ENCODE measurements at regions not wholly inside any gene's neighbourhood (a gene's known extent, or its start where the extent isn't known, plus 50 kb on each side); places are given as distances from the start of the nearest gene placed in this dataset. TPM values are rescaled to one million over a fixed set of nuclear protein-coding genes. Genes with fewer than 3 reads are reported as not detected.
A peak's percentile ranks its signal among the peaks of the same experiment; 100 is the strongest.

GRCh38 chrX:44401151-44401550 lies 57.7 kb upstream of the EFHC2 start:
- no peak for TF ChIP-seq CTCF (IDR thresholded peaks at IDR 0.05; ENCODE audit: insufficient read depth, low read depth, low read length)
- POLR2A ChIA-PET, result no interaction called here
- Histone ChIP-seq H3K27me3 (ENCODE audit: control insufficient read depth, insufficient read depth, low read length) (no peaks in the 10 kb centered on the region), H3K4me3 (ENCODE audit: low read depth, low read length) (no peak overlapping the region), H3K36me3 (ENCODE audit: control insufficient read depth, insufficient read depth, low read length) (no peaks in the 10 kb centered on the region)
- CTCF ChIA-PET, result no interaction called here
- no peak for DNase-seq (ENCODE audit: low read depth)

- peak; percentile 44 for DNase-seq (ENCODE audit: low read depth)
- Histone ChIP-seq H3K36me3 (ENCODE audit: control insufficient read depth, insufficient read depth, low read length) (no peaks in the 10 kb centered on the region), H3K4me3 (ENCODE audit: low read depth, low read length) (no peak overlapping the region), H3K27me3 (ENCODE audit: control insufficient read depth, insufficient read depth, low read length) (no peaks in the 10 kb centered on the region)
- no peak for TF ChIP-seq CTCF (IDR thresholded peaks at IDR 0.05; ENCODE audit: insufficient read depth, low read depth, low read length)
- ChIA-PET CTCF (no interaction called here), POLR2A (no interaction called here)
Observed at GRCh38 chrX:44400588-44400987, 57.1 kb upstream of the EFHC2 start.

GRCh38 chrX:44400161-44400560 lies 56.7 kb upstream of the EFHC2 start:
- CTCF ChIA-PET, result no interaction called here
- Histone ChIP-seq H3K36me3 (ENCODE audit: control insufficient read depth, insufficient read depth, low read length) (no peaks in the 10 kb centered on the region), H3K4me3 (ENCODE audit: low read depth, low read length) (no peak overlapping the region), H3K27me3 (ENCODE audit: control insufficient read depth, insufficient read depth, low read length) (no peaks in the 10 kb centered on the region)
- no peak for TF ChIP-seq CTCF (IDR thresholded peaks at IDR 0.05; ENCODE audit: insufficient read depth, low read depth, low read length)
- POLR2A ChIA-PET, result no interaction called here
- DNase-seq (ENCODE audit: low read depth), result no peak

Small RNAs in the stretch of these regions (small RNA-seq; reads per million reads assigned to genes)
- gene RF00019 (ENCODE audit: insufficient read length, low read depth, low replicate concordance), result not detected
